Left ventricle myocardium inferior (tissue), 1 donor: ENCODE measurements at regions not wholly inside any gene's neighbourhood (a gene's known extent, or its start where the extent isn't known, plus 50 kb on each side); places are given as distances from the start of the nearest gene placed in this dataset.

ENCODE experiments used
- DNase-seq: peaks from one replicate; pipeline ENCODE4 v3.0.0-alpha.2; 2020
- H3K27ac ChIP-seq: fragments of 200-600 bp; replicated peaks from 2 replicates; pipeline ENCODE4 v1.8.0; 2021
- H3K27me3 ChIP-seq: fragments of 200-600 bp; 2 replicates; pipeline ENCODE4 v1.8.0; 2021; ENCODE audit warnings: low read depth
- H3K36me3 ChIP-seq: fragments of 200-600 bp; 2 replicates; pipeline ENCODE4 v1.8.0; 2021
- H3K4me1 ChIP-seq: fragments of 200-600 bp; 2 replicates; pipeline ENCODE4 v1.8.0; 2021
- H3K4me3 ChIP-seq: fragments of 200-600 bp; 2 replicates; pipeline ENCODE4 v1.8.0; 2021; ENCODE audit warnings: mild to moderate bottlenecking, moderate library complexity
- H3K9me3 ChIP-seq: fragments of 200-600 bp; replicated peaks from 2 replicates; pipeline ENCODE4 v1.8.0; 2021
- CTCF ChIP-seq: fragments of 200-600 bp; IDR thresholded peaks from 2 replicates; pipeline ENCODE4 v1.8.0; 2021; ENCODE audit warnings: antibody characterized with exemption, mild to moderate bottlenecking, borderline replicate concordance
- intact Hi-C: fragments of 100-400 bp; cut with micrococcal nuclease; formaldehyde crosslinking; loops from one replicate; pipeline ENCODE4 v1.11.0; 2022
- donor health status: DM: no; HTN: yes; CAD: no; lungs with severe emphysema.

GRCh38 chr2:210839034-210839433, 282.6 kb downstream of the CPS1 start:
- no peaks in the 10 kb centered on the region for H3K4me1 ChIP-seq
- no peak overlapping the region for H3K4me3 ChIP-seq
- H3K27me3 ChIP-seq = no peaks in the 10 kb centered on the region
- no peak for DNase-seq
- no peaks in the 10 kb centered on the region for H3K9me3 ChIP-seq
- no peak overlapping the region for H3K27ac ChIP-seq
- TF ChIP-seq CTCF = no peak
- no peaks in the 10 kb centered on the region for H3K36me3 ChIP-seq
- intact Hi-C loops = no loop called here

- intact Hi-C loops = no loop called here
- no peaks in the 10 kb centered on the region for H3K4me1 ChIP-seq
- H3K27me3 ChIP-seq = no peaks in the 10 kb centered on the region
These were observed 283.1 kb downstream of the CPS1 start for GRCh38 chr2:210839450-210839849.

GRCh38 chr2:210842896-210843295, 286.5 kb downstream of the CPS1 start:
- no peak for TF ChIP-seq CTCF
- DNase-seq = no peak
- no peak overlapping the region for H3K4me3 ChIP-seq
- H3K36me3 ChIP-seq = no peaks in the 10 kb centered on the region
- no peaks in the 10 kb centered on the region for H3K27me3 ChIP-seq
- no peak overlapping the region for H3K27ac ChIP-seq
- intact Hi-C loops = no loop called here
- no peaks in the 10 kb centered on the region for H3K4me1 ChIP-seq
- peaks cover 3% of the 10 kb centered on the region for H3K9me3 ChIP-seq

More at GRCh38 chr2:210839450-210839849, 283.1 kb downstream of the CPS1 start:
- Histone ChIP-seq H3K36me3 (no peaks in the 10 kb centered on the region), H3K27ac (no peak overlapping the region), H3K9me3 (no peaks in the 10 kb centered on the region), H3K4me3 (no peak overlapping the region)
- no peak for DNase-seq
- no peak for TF ChIP-seq CTCF

DNA sequence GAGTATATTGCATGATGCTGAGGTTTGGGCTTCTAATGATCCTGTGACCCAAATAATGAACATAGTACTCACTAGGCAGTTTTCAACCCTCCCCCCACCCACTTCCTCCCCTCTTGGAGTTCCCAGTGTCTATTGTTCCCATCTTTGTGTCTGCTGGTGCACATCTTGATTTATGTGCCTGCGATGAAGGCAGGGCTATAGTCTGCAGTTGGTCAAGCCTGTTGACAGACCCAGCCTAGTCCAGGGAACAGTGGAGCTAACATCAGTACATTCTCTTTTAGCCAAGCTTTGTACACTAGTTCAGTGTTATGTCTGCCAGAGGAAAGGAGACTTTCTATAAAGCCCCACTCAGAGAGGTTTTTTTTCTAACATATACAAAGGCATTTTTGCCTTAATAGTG, 287.6 kb downstream of the CPS1 start:
- intact Hi-C loops = no loop called here
- Histone ChIP-seq H3K27ac (no peak overlapping the region), H3K36me3 (no peaks in the 10 kb centered on the region), H3K4me3 (no peak overlapping the region), H3K4me1 (no peaks in the 10 kb centered on the region), H3K9me3 (peaks cover 3% of the 10 kb centered on the region), H3K27me3 (no peaks in the 10 kb centered on the region)
- no peak for DNase-seq
- no peak for TF ChIP-seq CTCF

- intact Hi-C loops = no loop called here
- no peaks in the 10 kb centered on the region for H3K27me3 ChIP-seq
- no peaks in the 10 kb centered on the region for H3K4me1 ChIP-seq
- H3K9me3 ChIP-seq = no peaks in the 10 kb centered on the region
- no peaks in the 10 kb centered on the region for H3K36me3 ChIP-seq
- no peak for DNase-seq
- no peak overlapping the region for H3K4me3 ChIP-seq
- TF ChIP-seq CTCF = no peak
- H3K27ac ChIP-seq = no peak overlapping the region
These were observed 302.9 kb downstream of the CPS1 start for GRCh38 chr2:210859314-210859713.

DNA sequence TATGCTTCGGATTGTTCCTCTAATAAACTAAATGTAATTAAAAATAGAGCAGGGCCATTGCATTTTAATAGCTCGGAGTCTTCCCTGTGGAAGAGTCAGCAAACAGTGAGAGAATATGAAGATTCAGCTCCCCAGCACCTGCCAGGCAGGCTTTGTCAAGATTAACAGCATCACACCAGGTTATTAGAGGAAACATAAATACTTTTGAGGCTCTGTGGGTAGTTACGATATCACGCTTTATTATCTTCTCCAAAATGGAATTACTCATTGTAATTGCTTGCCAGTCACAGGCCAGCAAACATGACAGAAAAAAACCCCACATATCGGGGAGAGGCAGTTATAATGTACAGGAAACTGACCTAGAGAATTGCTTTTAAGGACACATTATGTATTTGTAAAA, 303.9 kb downstream of the CPS1 start:
- no peak for TF ChIP-seq CTCF
- no peaks in the 10 kb centered on the region for H3K9me3 ChIP-seq
- no peak for DNase-seq

More for the DNA sequence above, 303.9 kb downstream of the CPS1 start:
- Histone ChIP-seq H3K27ac (no peak overlapping the region), H3K4me3 (no peak overlapping the region), H3K4me1 (no peaks in the 10 kb centered on the region), H3K36me3 (no peaks in the 10 kb centered on the region), H3K27me3 (no peaks in the 10 kb centered on the region)
- intact Hi-C loops = no loop called here
